Stimulated activated naive CD4-positive, alpha-beta T cell (primary cell): ENCODE measurements at regions not wholly inside any gene's neighbourhood (a gene's known extent, or its start where the extent isn't known, plus 50 kb on each side); places are given as distances from the start of the nearest gene placed in this dataset.

Source experiments
- DNase-seq, 6 experiments: peaks; one replicate each; lab custom pipeline; 2025; lab: John Stamatoyannopoulos, UW

- DNase-seq = no peak
Observed at GRCh38 chrX:155682834-155683233, 70.1 kb upstream of the TMLHE start.

DNA sequence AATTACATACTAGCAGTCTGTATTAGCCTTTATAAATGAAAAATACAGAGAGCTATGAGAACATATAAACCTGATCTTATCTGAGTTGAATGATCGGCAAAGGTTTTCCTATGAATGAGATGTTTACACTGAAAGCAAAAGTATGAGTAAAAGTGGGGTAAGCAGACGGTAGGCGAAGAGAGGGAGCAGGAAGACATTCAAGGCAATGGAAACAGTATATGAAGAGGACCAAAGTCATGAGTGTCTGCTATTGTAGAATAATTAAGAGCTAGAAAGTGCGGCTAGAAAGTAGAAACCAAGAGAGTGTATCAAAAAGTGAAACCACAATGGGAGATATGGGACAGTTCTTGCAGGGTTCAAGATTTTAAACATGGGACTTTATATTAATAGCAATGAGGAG is 67.0 kb upstream of the TMLHE start:
- DNase-seq = no peak

DNA sequence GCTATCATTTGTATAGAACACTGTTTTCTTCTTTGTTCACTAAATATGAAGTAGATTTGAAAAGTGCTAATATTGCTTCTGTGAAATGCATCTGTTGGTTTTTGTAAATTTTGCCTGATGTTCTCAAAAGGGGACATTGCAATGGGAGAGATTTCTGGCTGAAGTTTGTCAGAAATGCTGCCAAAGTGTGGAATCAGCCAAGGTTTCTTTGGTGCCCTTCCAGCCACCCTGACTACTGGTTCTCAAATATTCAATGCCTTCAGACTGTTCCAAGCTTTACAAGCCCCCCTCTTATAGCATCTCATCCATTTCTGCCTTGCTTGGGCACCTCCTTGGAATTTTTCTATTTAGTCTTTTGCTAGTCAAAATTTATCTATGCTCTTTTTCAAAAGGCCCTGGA is 60.6 kb upstream of the TMLHE start:
- DNase-seq = no peak

DNA sequence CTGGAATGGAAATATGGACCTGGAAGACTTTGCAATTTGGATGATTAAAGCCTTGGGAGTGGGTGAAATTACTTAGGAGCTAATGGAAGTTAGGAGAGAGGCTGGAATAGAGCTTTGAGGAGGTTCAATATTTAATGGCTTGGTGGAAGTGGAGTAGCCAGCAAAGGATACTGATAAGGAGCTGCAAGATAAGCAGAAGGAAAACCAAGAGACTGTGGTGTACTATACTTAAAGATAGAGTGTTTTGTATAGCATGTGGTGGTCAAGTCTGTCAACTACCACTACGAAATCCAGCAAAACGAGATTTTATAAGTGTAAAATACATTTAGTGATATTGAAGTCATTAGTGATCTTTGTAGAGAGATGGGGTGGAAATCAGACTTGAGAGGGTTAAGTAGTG is 54.0 kb upstream of the TMLHE start:
- DNase-seq = no peak
